ENCODE measurements at regions not wholly inside any gene's neighbourhood (a gene's known extent, or its start where the extent isn't known, plus 50 kb on each side); places are given as distances from the start of the nearest gene placed in this dataset.

GRCh38 chr10:133015321-133015720, 72.4 kb upstream of the ADGRA1 start:
- no peak overlapping the region for H3K4me3 Mint-ChIP-seq (ENCODE audit: unreplicated experiment)
- H3K27ac Mint-ChIP-seq (ENCODE audit: unreplicated experiment), result no peak overlapping the region
- H3K9ac ChIP-seq (ENCODE audit: low read length), result no peak overlapping the region
- H3K27ac ChIP-seq (ENCODE audit: low read depth, low read length), result no peak overlapping the region
- no peaks in the 10 kb centered on the region for H3K36me3 Mint-ChIP-seq (ENCODE audit: low read depth, unreplicated experiment)
- DNase-seq (ENCODE audit: low read depth) (no peak), FAIRE-seq (no peak)
- H3K27me3 Mint-ChIP-seq (ENCODE audit: low read depth, unreplicated experiment), result peaks cover 15% of the 10 kb centered on the region
- H4K20me1 ChIP-seq (ENCODE audit: insufficient read depth, low read length), result no peaks in the 10 kb centered on the region
- H3K4me2 ChIP-seq (ENCODE audit: low read length), result no peak overlapping the region
- peaks cover 2% of the 10 kb centered on the region for H3K4me1 Mint-ChIP-seq (ENCODE audit: low read depth, unreplicated experiment)
- no peak overlapping the region for H3K4me3 ChIP-seq (ENCODE audit: insufficient read depth, low read depth, low read length)
- TF ChIP-seq CTCF (IDR thresholded peaks at IDR 0.05; ENCODE audit: insufficient read depth, low read depth, low read length), result no peak
- TF ChIP-seq EZH2 (IDR thresholded peaks at IDR 0.05; ENCODE audit: insufficient read depth, low read length), result no peak
- H3K9me3 ChIP-seq (ENCODE audit: insufficient read depth, low read depth, low read length), result peaks cover 2% of the 10 kb centered on the region
- no peaks in the 10 kb centered on the region for H3K27me3 ChIP-seq (ENCODE audit: insufficient read depth, low read length)
- H3K79me2 ChIP-seq (ENCODE audit: insufficient read depth, low read length), result no peaks in the 10 kb centered on the region
- H3K4me1 ChIP-seq (ENCODE audit: insufficient read depth, low read length), result no peaks in the 10 kb centered on the region
- no peak overlapping the region for H2AFZ ChIP-seq (ENCODE audit: low read depth, low read length)
- H3K36me3 ChIP-seq (ENCODE audit: insufficient read depth, low read length), result no peaks in the 10 kb centered on the region
- no peaks in the 10 kb centered on the region for H3K9me3 Mint-ChIP-seq (ENCODE audit: unreplicated experiment)

DNA sequence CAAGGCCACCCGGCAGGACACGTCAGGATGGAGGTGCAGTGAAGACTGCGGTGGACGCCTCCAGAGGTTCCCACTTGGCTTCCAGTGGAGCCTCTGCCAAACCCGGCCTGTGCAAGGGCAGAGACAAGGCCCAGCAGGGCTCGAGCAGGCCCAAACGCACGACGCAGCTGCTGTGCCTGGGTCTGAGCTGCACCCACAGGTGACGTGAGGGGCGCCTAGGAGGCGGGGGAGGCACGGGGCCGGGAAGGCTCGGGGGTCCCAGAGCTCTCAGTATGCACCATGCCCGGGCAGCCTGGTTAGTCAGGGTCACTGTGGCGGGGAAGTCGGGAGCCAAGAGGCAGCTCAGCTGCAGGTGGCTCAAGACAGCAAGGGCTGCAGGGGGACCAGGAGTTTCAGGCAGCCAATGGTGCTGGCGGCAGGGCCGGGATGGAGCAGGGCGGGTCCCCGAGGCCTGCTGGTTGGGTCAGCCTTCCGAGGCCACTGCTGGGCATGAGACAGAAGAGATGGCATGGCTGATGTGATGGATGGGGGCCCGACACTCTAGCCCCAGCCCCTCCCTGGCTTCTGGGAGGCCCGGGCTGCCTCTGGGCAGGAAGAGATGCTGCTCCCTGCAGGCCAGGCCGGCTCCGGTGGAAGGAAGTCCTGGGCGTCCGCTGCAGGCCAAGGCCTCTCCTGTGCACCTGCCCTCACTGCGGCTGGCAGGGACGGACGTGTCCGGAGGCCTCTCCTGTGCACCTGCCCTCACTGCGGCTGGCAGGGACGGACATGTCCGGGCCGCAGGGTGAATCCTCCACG, 72.2 kb upstream of the CFAP46 start:
- H3K27me3 Mint-ChIP-seq (ENCODE audit: low read depth, unreplicated experiment), result peaks cover 15% of the 10 kb centered on the region
- no peaks in the 10 kb centered on the region for H3K36me3 ChIP-seq (ENCODE audit: insufficient read depth, low read length)
- no peak overlapping the region for H3K4me2 ChIP-seq (ENCODE audit: low read length)
- H3K4me3 ChIP-seq (ENCODE audit: insufficient read depth, low read depth, low read length), result no peak overlapping the region
- peaks cover 2% of the 10 kb centered on the region for H3K4me1 Mint-ChIP-seq (ENCODE audit: low read depth, unreplicated experiment)
- no peak for FAIRE-seq
- no peaks in the 10 kb centered on the region for H3K9me3 Mint-ChIP-seq (ENCODE audit: unreplicated experiment)
- no peaks in the 10 kb centered on the region for H3K79me2 ChIP-seq (ENCODE audit: insufficient read depth, low read length)
- DNase-seq (ENCODE audit: low read depth), result no peak
- H3K9ac ChIP-seq (ENCODE audit: low read length), result no peak overlapping the region
- H3K4me3 Mint-ChIP-seq (ENCODE audit: unreplicated experiment), result no peak overlapping the region
- H3K36me3 Mint-ChIP-seq (ENCODE audit: low read depth, unreplicated experiment), result no peaks in the 10 kb centered on the region
- H3K27me3 ChIP-seq (ENCODE audit: insufficient read depth, low read length), result no peaks in the 10 kb centered on the region
- no peak overlapping the region for H2AFZ ChIP-seq (ENCODE audit: low read depth, low read length)
- no peak overlapping the region for H3K27ac ChIP-seq (ENCODE audit: low read depth, low read length)
- no peak overlapping the region for H3K27ac Mint-ChIP-seq (ENCODE audit: unreplicated experiment)
- no peaks in the 10 kb centered on the region for H3K4me1 ChIP-seq (ENCODE audit: insufficient read depth, low read length)
- peaks cover 2% of the 10 kb centered on the region for H3K9me3 ChIP-seq (ENCODE audit: insufficient read depth, low read depth, low read length)
- no peak for TF ChIP-seq CTCF (IDR thresholded peaks at IDR 0.05; ENCODE audit: insufficient read depth, low read depth, low read length)
- TF ChIP-seq EZH2 (IDR thresholded peaks at IDR 0.05; ENCODE audit: insufficient read depth, low read length), result no peak
- no peaks in the 10 kb centered on the region for H4K20me1 ChIP-seq (ENCODE audit: insufficient read depth, low read length)

DNA sequence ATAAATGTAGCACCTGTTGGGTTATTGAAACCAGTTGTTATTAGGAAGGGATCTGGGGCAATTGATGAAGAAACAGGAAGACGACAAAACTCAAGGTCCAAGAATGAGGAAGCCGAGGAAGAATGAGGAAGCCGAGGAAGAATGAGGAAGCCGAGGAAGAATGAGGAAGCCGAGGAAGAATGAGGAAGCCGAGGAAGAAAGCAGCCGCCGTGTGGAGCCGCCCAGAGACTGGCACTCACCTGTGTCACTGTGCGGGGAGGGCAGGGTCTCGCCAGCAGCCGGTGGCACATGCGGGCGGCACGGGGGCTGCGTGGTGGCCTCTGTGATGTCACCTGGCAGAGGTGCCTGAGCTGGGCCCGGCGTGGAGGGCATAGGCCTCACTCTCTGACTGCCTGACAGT, 71.1 kb upstream of the CFAP46 start:
- Histone ChIP-seq H3K27ac (ENCODE audit: low read depth, low read length) (no peak overlapping the region), H3K27me3 (ENCODE audit: insufficient read depth, low read length) (no peaks in the 10 kb centered on the region), H3K79me2 (ENCODE audit: insufficient read depth, low read length) (no peaks in the 10 kb centered on the region), H3K4me2 (ENCODE audit: low read length) (no peak overlapping the region), H3K9ac (ENCODE audit: low read length) (no peak overlapping the region), H3K4me3 (ENCODE audit: insufficient read depth, low read depth, low read length) (no peak overlapping the region), H3K4me1 (ENCODE audit: insufficient read depth, low read length) (no peaks in the 10 kb centered on the region), H2AFZ (ENCODE audit: low read depth, low read length) (no peak overlapping the region), H3K36me3 (ENCODE audit: insufficient read depth, low read length) (no peaks in the 10 kb centered on the region), H4K20me1 (ENCODE audit: insufficient read depth, low read length) (no peaks in the 10 kb centered on the region), H3K9me3 (ENCODE audit: insufficient read depth, low read depth, low read length) (peaks cover 2% of the 10 kb centered on the region)
- no peaks in the 10 kb centered on the region for H3K36me3 Mint-ChIP-seq (ENCODE audit: low read depth, unreplicated experiment)
- peaks cover 9% of the 10 kb centered on the region for H3K27me3 Mint-ChIP-seq (ENCODE audit: low read depth, unreplicated experiment)
- H3K9me3 Mint-ChIP-seq (ENCODE audit: unreplicated experiment), result no peaks in the 10 kb centered on the region
- FAIRE-seq (no peak), DNase-seq (ENCODE audit: low read depth) (no peak)
- no peak overlapping the region for H3K27ac Mint-ChIP-seq (ENCODE audit: unreplicated experiment)
- peaks cover 2% of the 10 kb centered on the region for H3K4me1 Mint-ChIP-seq (ENCODE audit: low read depth, unreplicated experiment)
- H3K4me3 Mint-ChIP-seq (ENCODE audit: unreplicated experiment), result no peak overlapping the region
- TF ChIP-seq CTCF (IDR thresholded peaks at IDR 0.05; ENCODE audit: insufficient read depth, low read depth, low read length) (no peak), EZH2 (IDR thresholded peaks at IDR 0.05; ENCODE audit: insufficient read depth, low read length) (no peak)

Measured in astrocyte (in vitro differentiated cells and primary cell).